Astrocyte of the spinal cord (primary cell): ENCODE measurements at regions not wholly inside any gene's neighbourhood (a gene's known extent, or its start where the extent isn't known, plus 50 kb on each side); places are given as distances from the start of the nearest gene placed in this dataset.

Experiments
- DNase-seq: peaks from one replicate; pipeline ENCODE4 v3.0.0; 2011; ENCODE audit warnings: low read depth, low spot score
- H3K4me3 ChIP-seq: 2 replicates; pipeline ENCODE4 v1.5.1; 2011; ENCODE audit warnings: low read depth, mild to moderate bottlenecking, low read length, moderate library complexity
- in situ Hi-C: cut with HindIII; loops from 2 replicates; pipeline ENCODE4 v1.10.0; 2017; ENCODE audit warnings: low sequenced_read_pairs
- TF ChIP-seq, protein P1 (sequence below): IDR thresholded peaks from 2 replicates; pipeline ENCODE4 v1.5.1; 2012; ENCODE audit warnings: low read depth, mild to moderate bottlenecking, low read length, inconsistent platforms

- DNase-seq = no peak
- TF ChIP-seq, protein P1, sequence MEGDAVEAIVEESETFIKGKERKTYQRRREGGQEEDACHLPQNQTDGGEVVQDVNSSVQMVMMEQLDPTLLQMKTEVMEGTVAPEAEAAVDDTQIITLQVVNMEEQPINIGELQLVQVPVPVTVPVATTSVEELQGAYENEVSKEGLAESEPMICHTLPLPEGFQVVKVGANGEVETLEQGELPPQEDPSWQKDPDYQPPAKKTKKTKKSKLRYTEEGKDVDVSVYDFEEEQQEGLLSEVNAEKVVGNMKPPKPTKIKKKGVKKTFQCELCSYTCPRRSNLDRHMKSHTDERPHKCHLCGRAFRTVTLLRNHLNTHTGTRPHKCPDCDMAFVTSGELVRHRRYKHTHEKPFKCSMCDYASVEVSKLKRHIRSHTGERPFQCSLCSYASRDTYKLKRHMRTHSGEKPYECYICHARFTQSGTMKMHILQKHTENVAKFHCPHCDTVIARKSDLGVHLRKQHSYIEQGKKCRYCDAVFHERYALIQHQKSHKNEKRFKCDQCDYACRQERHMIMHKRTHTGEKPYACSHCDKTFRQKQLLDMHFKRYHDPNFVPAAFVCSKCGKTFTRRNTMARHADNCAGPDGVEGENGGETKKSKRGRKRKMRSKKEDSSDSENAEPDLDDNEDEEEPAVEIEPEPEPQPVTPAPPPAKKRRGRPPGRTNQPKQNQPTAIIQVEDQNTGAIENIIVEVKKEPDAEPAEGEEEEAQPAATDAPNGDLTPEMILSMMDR = no peak
- in situ Hi-C loops = no loop called here
These were observed 276.7 kb downstream of the CHL1 start for GRCh38 chr3:473033-473800.

DNA sequence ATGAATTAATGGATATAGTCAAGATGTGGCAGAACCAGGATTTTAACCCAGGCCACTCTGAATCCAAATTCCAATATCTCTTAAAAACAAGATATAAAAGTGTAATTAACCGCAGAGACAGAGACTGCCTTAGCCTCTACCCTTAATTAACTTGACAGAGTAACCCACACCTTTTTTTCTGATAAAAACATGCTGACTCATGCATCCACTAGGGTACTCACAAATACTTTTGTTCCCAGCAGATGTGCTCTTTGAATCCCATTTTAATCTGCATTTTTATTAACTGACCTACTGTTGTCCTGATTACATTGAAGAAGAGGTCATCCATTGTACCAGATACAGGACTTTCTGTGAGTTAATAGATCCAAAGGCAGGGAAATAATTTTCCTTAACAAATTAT lies 278.3 kb downstream of the CHL1 start:
- in situ Hi-C loops = no loop called here
- H3K4me3 ChIP-seq = no peak overlapping the region
- TF ChIP-seq, protein P1 = no peak
- DNase-seq = no peak

More at GRCh38 chr3:473033-473800, 276.7 kb downstream of the CHL1 start:
- no peak overlapping the region for H3K4me3 ChIP-seq

- in situ Hi-C loops = no loop called here
These were observed 283.5 kb downstream of the CHL1 start for GRCh38 chr3:480070-480469.

GRCh38 chr3:481111-481510 lies 284.5 kb downstream of the CHL1 start:
- in situ Hi-C loops = no loop called here
- TF ChIP-seq, protein P1 = no peak
- no peak overlapping the region for H3K4me3 ChIP-seq
- no peak for DNase-seq

More at GRCh38 chr3:480070-480469, 283.5 kb downstream of the CHL1 start:
- TF ChIP-seq, protein P1 = no peak
- no peak overlapping the region for H3K4me3 ChIP-seq
- DNase-seq = no peak

GRCh38 chr3:481680-482079 lies 285.1 kb downstream of the CHL1 start:
- TF ChIP-seq, protein P1 = no peak
- in situ Hi-C loops = no loop called here
- H3K4me3 ChIP-seq = no peak overlapping the region
- no peak for DNase-seq

- DNase-seq = no peak
- H3K4me3 ChIP-seq = no peak overlapping the region
- TF ChIP-seq, protein P1 = no peak
- in situ Hi-C loops = no loop called here
These were observed 285.9 kb downstream of the CHL1 start for GRCh38 chr3:482479-482878.
